GM12873 (cell line): ENCODE measurements at regions not wholly inside any gene's neighbourhood (a gene's known extent, or its start where the extent isn't known, plus 50 kb on each side); places are given as distances from the start of the nearest gene placed in this dataset.

Experiments used
- CTCF ChIP-seq: IDR thresholded peaks from 2 replicates; pipeline ENCODE4 v1.5.1; 2012; ENCODE audit warnings: low read depth, mild to moderate bottlenecking, moderate library complexity, low read length, control low read depth; ENCODE audit not compliant: insufficient read depth; ENCODE audit errors: missing control alignments

- peak; percentile 57 for TF ChIP-seq CTCF
Observed at GRCh38 chr12:48286665-48287064, 64.1 kb downstream of the ZNF641 start.

GRCh38 chr12:48285751-48286650, 64.7 kb downstream of the ZNF641 start:
- no peak for TF ChIP-seq CTCF

GRCh38 chr12:48281811-48282210, 68.9 kb downstream of the ZNF641 start:
- TF ChIP-seq CTCF = no peak

- no peak for TF ChIP-seq CTCF
Observed at GRCh38 chr12:48280572-48280971, 70.1 kb downstream of the ZNF641 start.

GRCh38 chr12:48279601-48280000, 71.1 kb downstream of the ZNF641 start:
- no peak for TF ChIP-seq CTCF

- no peak for TF ChIP-seq CTCF
Observed at GRCh38 chr12:48279101-48279500, 71.6 kb downstream of the ZNF641 start.

- TF ChIP-seq CTCF = no peak
Observed at GRCh38 chr12:48276621-48277020, 73.5 kb upstream of the OR10AD1 start.
